ENCODE measurements at regions not wholly inside any gene's neighbourhood (a gene's known extent, or its start where the extent isn't known, plus 50 kb on each side); places are given as distances from the start of the nearest gene placed in this dataset.

- DNase-seq (ENCODE audit: low spot score) = no peak
These were observed 719.4 kb upstream of the PTBP2 start for GRCh38 chr1:96002201-96002600.

GRCh38 chr1:96002969-96003964, 718.3 kb upstream of the PTBP2 start:
- DNase-seq (ENCODE audit: low spot score) = no peak

- no peak for DNase-seq (ENCODE audit: low spot score)
These were observed 711.7 kb upstream of the PTBP2 start for GRCh38 chr1:96009831-96010434.

GRCh38 chr1:96011606-96012005, 710.0 kb upstream of the PTBP2 start:
- no peak for DNase-seq (ENCODE audit: low spot score)

- DNase-seq (ENCODE audit: low spot score) = no peak
These were observed 705.4 kb upstream of the PTBP2 start for GRCh38 chr1:96016219-96016618.

GRCh38 chr1:96020378-96020777, 701.2 kb upstream of the PTBP2 start:
- no peak for DNase-seq (ENCODE audit: low spot score)

GRCh38 chr1:96025062-96025461, 696.5 kb upstream of the PTBP2 start:
- no peak for DNase-seq (ENCODE audit: low spot score)

- DNase-seq (ENCODE audit: low spot score) = no peak
These were observed 693.5 kb upstream of the PTBP2 start for GRCh38 chr1:96028071-96028470.

- no peak for DNase-seq (ENCODE audit: low spot score)
These were observed 691.3 kb upstream of the PTBP2 start for GRCh38 chr1:96030312-96030711.

- DNase-seq (ENCODE audit: low spot score) = no peak
These were observed 687.6 kb upstream of the PTBP2 start for GRCh38 chr1:96034006-96034405.

- DNase-seq (ENCODE audit: low spot score) = no peak
These were observed 684.8 kb upstream of the PTBP2 start for GRCh38 chr1:96036763-96037162.

GRCh38 chr1:96038636-96039035, 682.9 kb upstream of the PTBP2 start:
- no peak for DNase-seq (ENCODE audit: low spot score)

GRCh38 chr1:96039910-96040309, 681.7 kb upstream of the PTBP2 start:
- DNase-seq (ENCODE audit: low spot score) = no peak

- no peak for DNase-seq (ENCODE audit: low spot score)
These were observed 680.1 kb upstream of the PTBP2 start for GRCh38 chr1:96041470-96041869.

GRCh38 chr1:96048572-96049212, 672.9 kb upstream of the PTBP2 start:
- DNase-seq (ENCODE audit: low spot score) = no peak

- DNase-seq (ENCODE audit: low spot score) = no peak
These were observed 671.7 kb upstream of the PTBP2 start for GRCh38 chr1:96049759-96050409.

GRCh38 chr1:96059276-96059675, 662.3 kb upstream of the PTBP2 start:
- no peak for DNase-seq (ENCODE audit: low spot score)

- DNase-seq (ENCODE audit: low spot score) = no peak
These were observed 661.8 kb upstream of the PTBP2 start for GRCh38 chr1:96059736-96060135.

- DNase-seq (ENCODE audit: low spot score) = no peak
These were observed 661.0 kb upstream of the PTBP2 start for GRCh38 chr1:96060621-96061020.

GRCh38 chr1:96072021-96072420, 649.6 kb upstream of the PTBP2 start:
- no peak for DNase-seq (ENCODE audit: low spot score)

- DNase-seq (ENCODE audit: low spot score) = no peak
These were observed 648.5 kb upstream of the PTBP2 start for GRCh38 chr1:96073100-96073499.

GRCh38 chr1:96074422-96074821, 647.2 kb upstream of the PTBP2 start:
- DNase-seq (ENCODE audit: low spot score) = no peak
